GM12891 (cell line): ENCODE measurements at regions not wholly inside any gene's neighbourhood (a gene's known extent, or its start where the extent isn't known, plus 50 kb on each side); places are given as distances from the start of the nearest gene placed in this dataset.

Source experiments
- POLR2A ChIP-seq: IDR thresholded peaks from 2 replicates; pipeline ENCODE4 v1.6.1; 2011; ENCODE audit warnings: low read depth, low read length, control low read depth
- POLR2AphosphoS5 ChIP-seq: IDR thresholded peaks from 2 replicates; pipeline ENCODE4 v1.6.1; 2011; ENCODE audit warnings: low read depth, low read length, control low read depth
- SPI1 ChIP-seq: IDR thresholded peaks from 2 replicates; pipeline ENCODE4 v1.6.1; 2011; ENCODE audit warnings: low read depth, low read length, control low read depth

- TF ChIP-seq POLR2A, result no peak
- TF ChIP-seq SPI1, result no peak
- no peak for TF ChIP-seq POLR2AphosphoS5
These were observed 558.5 kb downstream of the EFNA5 start for GRCh38 chr5:107112216-107112615.
